ENCODE measurements at regions not wholly inside any gene's neighbourhood (a gene's known extent, or its start where the extent isn't known, plus 50 kb on each side); places are given as distances from the start of the nearest gene placed in this dataset.
"Not testable (repeated sequence)": the region's sequence is repeated elsewhere in the genome, so short reads cannot be mapped to it uniquely, and the experiment has no call there.

DNA sequence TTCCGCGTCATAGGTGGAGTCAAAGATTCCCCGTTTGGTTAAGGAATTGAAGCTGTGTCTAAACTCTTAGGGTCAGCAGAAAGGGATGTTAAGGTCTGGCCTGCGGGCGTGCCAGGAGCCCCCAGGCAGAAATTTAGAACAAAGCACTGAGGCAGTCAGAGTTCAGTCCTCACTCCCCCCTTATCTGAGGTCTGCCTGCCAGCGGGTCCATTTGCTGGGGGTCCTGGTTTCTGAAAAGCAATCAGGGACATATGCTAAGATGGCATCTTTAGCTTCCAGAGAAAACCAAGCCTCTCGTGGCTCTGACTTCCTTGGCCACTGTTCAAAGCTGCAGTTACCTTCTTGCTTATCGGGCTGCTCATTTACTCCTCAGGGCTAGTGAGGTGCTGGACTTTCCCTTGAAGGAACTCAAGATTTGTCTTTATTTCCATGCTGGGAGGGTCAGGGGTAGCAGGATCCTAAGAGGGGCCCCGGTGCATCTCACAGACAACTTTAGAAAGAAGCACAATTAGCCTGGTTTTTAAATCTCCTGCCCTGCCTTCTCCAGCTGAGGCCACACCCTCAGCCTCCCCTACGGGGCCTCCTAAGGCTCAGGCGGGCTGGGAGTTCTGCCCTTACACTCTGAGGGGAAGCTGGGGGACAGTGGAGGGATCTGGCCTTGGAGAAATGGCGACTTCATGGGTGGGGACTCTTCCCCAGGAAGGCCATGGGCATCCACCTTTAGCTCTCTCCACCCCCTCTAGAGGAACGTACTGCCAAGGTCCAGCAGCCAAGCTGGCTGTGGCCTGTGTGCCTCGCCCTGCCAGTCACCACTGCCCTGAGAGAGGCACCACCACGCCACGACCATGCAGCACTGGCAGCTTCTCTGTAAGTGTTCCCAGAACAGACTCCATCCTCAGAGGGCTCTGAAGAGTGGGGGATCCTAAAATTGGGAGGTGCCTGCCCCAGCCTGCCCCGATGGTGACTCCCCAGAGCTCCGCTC is 121.1 kb upstream of the MTLN start:
- H3K36me3 Mint-ChIP-seq (ENCODE audit: insufficient read depth, unreplicated experiment); BruUV-seq (replicated peaks); H3K9me3 ChIP-seq; H3K9me3 Mint-ChIP-seq (ENCODE audit: unreplicated experiment); CTCF ChIA-PET; H3K4me3 Mint-ChIP-seq (ENCODE audit: unreplicated experiment); H3K27ac Mint-ChIP-seq (ENCODE audit: unreplicated experiment); DNase-seq; H3K36me3 ChIP-seq (ENCODE audit: control insufficient read depth, insufficient read depth, low read length); H3K27me3 Mint-ChIP-seq (ENCODE audit: insufficient read depth, unreplicated experiment); intact Hi-C loops (cut with micrococcal nuclease; ENCODE audit: unreplicated experiment); POLR2A ChIA-PET; H3K4me1 Mint-ChIP-seq (ENCODE audit: low read depth, unreplicated experiment); H3K4me1 ChIP-seq; H3K4me3 ChIP-seq (ENCODE audit: low read depth, low read length); H3K27me3 ChIP-seq (replicated peaks; ENCODE audit: control insufficient read depth, insufficient read depth, low read length): not testable (repeated sequence)

DNA sequence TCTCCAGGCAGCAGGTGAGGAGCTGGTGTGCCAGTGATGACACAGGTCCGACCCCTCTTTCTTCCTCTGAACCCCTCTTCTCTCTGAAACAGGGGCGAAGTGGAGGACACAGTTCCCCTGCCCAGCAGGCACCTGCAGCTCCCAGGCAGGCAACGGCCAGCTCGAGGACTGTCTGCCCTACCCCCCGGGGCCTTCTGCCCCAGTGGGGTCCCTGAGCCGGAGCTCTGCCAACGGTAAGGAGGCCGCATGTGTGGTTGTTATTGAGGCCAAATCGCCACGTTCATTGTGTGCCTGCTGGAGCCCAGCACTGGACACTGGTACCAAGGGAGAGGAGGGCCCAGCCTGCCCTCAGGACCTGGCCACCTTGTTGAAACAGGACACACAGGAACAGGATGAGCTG is 119.3 kb upstream of the MTLN start:
- CTCF ChIA-PET; H3K4me3 ChIP-seq (ENCODE audit: low read depth, low read length); H3K4me1 Mint-ChIP-seq (ENCODE audit: low read depth, unreplicated experiment); H3K9me3 ChIP-seq; H3K36me3 ChIP-seq (ENCODE audit: control insufficient read depth, insufficient read depth, low read length); H3K27me3 ChIP-seq (replicated peaks; ENCODE audit: control insufficient read depth, insufficient read depth, low read length); intact Hi-C loops (cut with micrococcal nuclease; ENCODE audit: unreplicated experiment); H3K27ac Mint-ChIP-seq (ENCODE audit: unreplicated experiment); POLR2A ChIA-PET; H3K36me3 Mint-ChIP-seq (ENCODE audit: insufficient read depth, unreplicated experiment); H3K9me3 Mint-ChIP-seq (ENCODE audit: unreplicated experiment); H3K27me3 Mint-ChIP-seq (ENCODE audit: insufficient read depth, unreplicated experiment); BruUV-seq (replicated peaks); DNase-seq; H3K4me1 ChIP-seq; H3K4me3 Mint-ChIP-seq (ENCODE audit: unreplicated experiment): not testable (repeated sequence)

DNA sequence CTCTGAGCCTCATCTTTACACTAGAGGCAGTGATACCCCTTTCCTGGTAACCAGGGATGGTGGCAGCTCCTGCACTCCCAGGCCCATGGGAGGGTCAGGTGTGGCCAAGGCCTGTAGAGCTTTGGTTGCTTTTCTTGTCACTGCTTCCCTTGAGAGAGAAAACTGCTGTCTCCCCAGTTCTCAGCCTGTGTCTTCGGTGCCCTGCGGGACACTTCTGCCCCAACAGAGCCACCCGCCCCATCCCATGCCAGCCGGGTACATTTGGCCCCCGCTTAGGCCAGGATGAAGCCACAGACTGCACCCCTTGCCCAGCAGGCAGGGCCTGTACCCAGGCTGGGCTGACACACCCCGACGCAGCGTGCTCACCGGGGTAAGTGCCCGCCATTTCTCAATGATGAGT is 117.4 kb upstream of the MTLN start:
- H3K4me3 Mint-ChIP-seq (ENCODE audit: unreplicated experiment); H3K27ac Mint-ChIP-seq (ENCODE audit: unreplicated experiment); BruUV-seq (replicated peaks); H3K36me3 Mint-ChIP-seq (ENCODE audit: insufficient read depth, unreplicated experiment); DNase-seq; H3K4me1 Mint-ChIP-seq (ENCODE audit: low read depth, unreplicated experiment); intact Hi-C loops (cut with micrococcal nuclease; ENCODE audit: unreplicated experiment); H3K36me3 ChIP-seq (ENCODE audit: control insufficient read depth, insufficient read depth, low read length); H3K4me3 ChIP-seq (ENCODE audit: low read depth, low read length); CTCF ChIA-PET; H3K9me3 ChIP-seq; POLR2A ChIA-PET; H3K9me3 Mint-ChIP-seq (ENCODE audit: unreplicated experiment); H3K4me1 ChIP-seq; H3K27me3 Mint-ChIP-seq (ENCODE audit: insufficient read depth, unreplicated experiment); H3K27me3 ChIP-seq (replicated peaks; ENCODE audit: control insufficient read depth, insufficient read depth, low read length): not testable (repeated sequence)

DNA sequence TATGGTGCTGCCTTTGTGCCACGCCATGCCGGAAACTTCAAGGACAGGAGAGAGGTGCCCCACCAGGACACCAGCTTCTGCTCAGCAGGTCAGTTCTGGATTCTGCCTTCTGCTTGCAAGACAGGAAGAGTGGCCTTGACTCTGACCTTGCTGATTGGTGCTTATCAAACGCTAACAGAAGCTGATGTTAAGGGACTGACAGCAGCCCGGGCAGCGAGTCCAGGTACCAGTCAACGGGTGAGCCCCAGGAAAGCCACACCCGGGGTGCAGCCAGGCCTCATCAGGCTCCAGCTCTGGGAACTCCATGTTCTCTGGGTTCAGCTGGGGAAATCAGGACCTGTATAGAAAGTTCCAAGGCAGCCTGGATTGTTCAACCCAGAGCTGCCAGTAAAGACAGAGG is 116.8 kb upstream of the MTLN start:
- H3K9me3 ChIP-seq; H3K36me3 Mint-ChIP-seq (ENCODE audit: insufficient read depth, unreplicated experiment); BruUV-seq (replicated peaks); CTCF ChIA-PET; H3K4me1 Mint-ChIP-seq (ENCODE audit: low read depth, unreplicated experiment); H3K9me3 Mint-ChIP-seq (ENCODE audit: unreplicated experiment); H3K36me3 ChIP-seq (ENCODE audit: control insufficient read depth, insufficient read depth, low read length); H3K4me1 ChIP-seq; H3K27ac Mint-ChIP-seq (ENCODE audit: unreplicated experiment); intact Hi-C loops (cut with micrococcal nuclease; ENCODE audit: unreplicated experiment); H3K4me3 ChIP-seq (ENCODE audit: low read depth, low read length); DNase-seq; POLR2A ChIA-PET; H3K27me3 Mint-ChIP-seq (ENCODE audit: insufficient read depth, unreplicated experiment); H3K27me3 ChIP-seq (replicated peaks; ENCODE audit: control insufficient read depth, insufficient read depth, low read length); H3K4me3 Mint-ChIP-seq (ENCODE audit: unreplicated experiment): not testable (repeated sequence)

DNA sequence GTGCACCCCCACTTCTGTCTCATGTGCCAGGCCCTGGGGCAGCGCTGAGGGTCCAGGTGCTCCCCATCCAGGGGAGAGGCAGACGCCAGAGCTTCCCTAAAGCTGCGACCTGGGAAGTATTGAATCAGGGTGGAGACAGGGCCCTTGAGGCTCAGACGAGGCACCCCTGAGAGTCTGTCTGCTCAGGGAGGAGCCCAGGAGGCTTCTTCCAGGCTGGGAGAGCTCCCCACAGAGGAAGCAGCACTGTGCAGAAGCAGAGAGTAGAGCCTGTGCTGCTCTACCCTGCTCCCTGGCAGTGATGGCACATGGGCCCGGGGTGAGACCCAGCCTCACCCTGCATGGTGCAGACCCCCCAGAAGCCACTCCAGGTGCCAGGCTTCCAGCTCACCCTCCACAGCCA is 116.3 kb upstream of the MTLN start:
- H3K9me3 Mint-ChIP-seq (ENCODE audit: unreplicated experiment); H3K4me1 Mint-ChIP-seq (ENCODE audit: low read depth, unreplicated experiment); intact Hi-C loops (cut with micrococcal nuclease; ENCODE audit: unreplicated experiment); H3K36me3 Mint-ChIP-seq (ENCODE audit: insufficient read depth, unreplicated experiment); H3K4me1 ChIP-seq; H3K27me3 ChIP-seq (replicated peaks; ENCODE audit: control insufficient read depth, insufficient read depth, low read length); H3K9me3 ChIP-seq; POLR2A ChIA-PET; H3K27me3 Mint-ChIP-seq (ENCODE audit: insufficient read depth, unreplicated experiment); BruUV-seq (replicated peaks); H3K4me3 Mint-ChIP-seq (ENCODE audit: unreplicated experiment); H3K36me3 ChIP-seq (ENCODE audit: control insufficient read depth, insufficient read depth, low read length); CTCF ChIA-PET; H3K4me3 ChIP-seq (ENCODE audit: low read depth, low read length); H3K27ac Mint-ChIP-seq (ENCODE audit: unreplicated experiment): not testable (repeated sequence)
- peak in 1 of 2 experiments; percentile 25 for DNase-seq

DNA sequence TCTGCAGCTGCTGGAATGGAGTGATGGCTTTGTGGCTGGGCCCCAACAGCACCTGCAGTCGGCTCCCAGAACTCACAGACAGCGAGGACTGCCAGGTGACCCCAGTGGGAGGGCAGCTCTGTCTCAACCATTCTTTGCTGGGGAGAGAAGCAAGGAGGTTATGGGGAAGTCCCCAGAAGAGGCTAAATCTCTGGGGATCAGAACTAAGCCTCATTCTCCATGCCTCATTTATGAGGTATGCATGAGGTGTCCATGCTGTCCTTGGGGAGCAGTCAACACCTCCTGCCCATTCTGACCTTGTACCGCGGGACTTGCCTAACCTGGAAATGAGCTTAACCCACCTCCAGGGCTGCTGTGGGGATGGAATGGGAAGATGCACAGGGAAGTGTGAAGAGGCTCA is 111.5 kb upstream of the MTLN start:
- H3K4me3 Mint-ChIP-seq (ENCODE audit: unreplicated experiment); H3K36me3 Mint-ChIP-seq (ENCODE audit: insufficient read depth, unreplicated experiment); H3K27me3 Mint-ChIP-seq (ENCODE audit: insufficient read depth, unreplicated experiment); DNase-seq; H3K36me3 ChIP-seq (ENCODE audit: control insufficient read depth, insufficient read depth, low read length); H3K4me1 Mint-ChIP-seq (ENCODE audit: low read depth, unreplicated experiment); POLR2A ChIA-PET; H3K9me3 ChIP-seq; H3K4me3 ChIP-seq (ENCODE audit: low read depth, low read length); intact Hi-C loops (cut with micrococcal nuclease; ENCODE audit: unreplicated experiment); H3K4me1 ChIP-seq; CTCF ChIA-PET; H3K9me3 Mint-ChIP-seq (ENCODE audit: unreplicated experiment); BruUV-seq (replicated peaks); H3K27me3 ChIP-seq (replicated peaks; ENCODE audit: control insufficient read depth, insufficient read depth, low read length); H3K27ac Mint-ChIP-seq (ENCODE audit: unreplicated experiment): not testable (repeated sequence)

DNA sequence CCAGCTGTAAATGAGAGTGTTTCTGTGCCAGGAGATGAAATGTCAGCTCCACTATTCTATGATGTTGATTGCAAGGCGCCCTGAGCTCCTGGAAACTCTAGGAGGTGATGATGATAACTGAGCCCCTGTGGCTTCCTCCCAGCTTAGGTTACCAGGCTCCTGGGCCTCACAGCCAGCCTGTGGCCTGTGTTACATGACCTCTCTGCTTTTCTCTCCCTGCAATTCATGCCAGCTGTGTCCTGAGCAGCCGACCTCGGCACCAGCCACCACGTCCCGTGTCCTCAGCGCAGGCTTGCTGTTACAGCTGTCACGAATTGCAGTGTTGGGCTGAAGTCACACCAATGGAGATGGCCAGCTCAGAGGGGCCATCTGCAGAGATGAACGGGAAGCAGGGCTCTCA is 110.2 kb upstream of the MTLN start:
- POLR2A ChIA-PET; intact Hi-C loops (cut with micrococcal nuclease; ENCODE audit: unreplicated experiment); H3K27me3 Mint-ChIP-seq (ENCODE audit: insufficient read depth, unreplicated experiment): not testable (repeated sequence)

More for the DNA sequence above, 110.2 kb upstream of the MTLN start:
- H3K36me3 Mint-ChIP-seq (ENCODE audit: insufficient read depth, unreplicated experiment); DNase-seq; H3K4me1 ChIP-seq; H3K9me3 ChIP-seq; CTCF ChIA-PET; H3K36me3 ChIP-seq (ENCODE audit: control insufficient read depth, insufficient read depth, low read length); H3K4me1 Mint-ChIP-seq (ENCODE audit: low read depth, unreplicated experiment); H3K4me3 ChIP-seq (ENCODE audit: low read depth, low read length); H3K27me3 ChIP-seq (replicated peaks; ENCODE audit: control insufficient read depth, insufficient read depth, low read length); BruUV-seq (replicated peaks); H3K27ac Mint-ChIP-seq (ENCODE audit: unreplicated experiment); H3K4me3 Mint-ChIP-seq (ENCODE audit: unreplicated experiment); H3K9me3 Mint-ChIP-seq (ENCODE audit: unreplicated experiment): not testable (repeated sequence)
